EL (cell line): ENCODE measurements at regions not wholly inside any gene's neighbourhood (a gene's known extent, or its start where the extent isn't known, plus 50 kb on each side); places are given as distances from the start of the nearest gene placed in this dataset.
A peak's percentile ranks its signal among the peaks of the same experiment; 100 is the strongest.

Source experiments
- DNase-seq: peaks from one replicate; pipeline ENCODE4 v3.0.0-alpha.2; 2016

DNA sequence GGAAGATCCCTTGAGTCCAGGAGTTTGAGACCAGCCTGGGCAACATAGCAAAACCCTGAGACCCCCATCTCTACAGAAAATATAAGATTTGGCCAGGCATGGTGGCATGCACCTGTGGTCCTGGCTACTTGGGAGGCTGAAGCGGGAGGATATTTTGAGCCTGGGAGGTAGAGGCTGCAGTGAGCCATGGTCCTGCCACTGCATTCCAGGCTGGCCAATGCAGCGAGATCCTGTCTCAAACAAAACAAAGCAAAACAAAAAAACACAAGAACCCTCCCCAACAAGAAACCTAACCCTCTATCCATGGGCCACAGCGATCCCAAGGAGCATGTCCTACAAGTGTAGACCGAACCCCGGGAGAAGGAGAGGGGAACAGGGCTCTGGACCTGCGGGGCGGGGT lies 133.3 kb downstream of the MGAT5B start:
- DNase-seq = no peak

DNA sequence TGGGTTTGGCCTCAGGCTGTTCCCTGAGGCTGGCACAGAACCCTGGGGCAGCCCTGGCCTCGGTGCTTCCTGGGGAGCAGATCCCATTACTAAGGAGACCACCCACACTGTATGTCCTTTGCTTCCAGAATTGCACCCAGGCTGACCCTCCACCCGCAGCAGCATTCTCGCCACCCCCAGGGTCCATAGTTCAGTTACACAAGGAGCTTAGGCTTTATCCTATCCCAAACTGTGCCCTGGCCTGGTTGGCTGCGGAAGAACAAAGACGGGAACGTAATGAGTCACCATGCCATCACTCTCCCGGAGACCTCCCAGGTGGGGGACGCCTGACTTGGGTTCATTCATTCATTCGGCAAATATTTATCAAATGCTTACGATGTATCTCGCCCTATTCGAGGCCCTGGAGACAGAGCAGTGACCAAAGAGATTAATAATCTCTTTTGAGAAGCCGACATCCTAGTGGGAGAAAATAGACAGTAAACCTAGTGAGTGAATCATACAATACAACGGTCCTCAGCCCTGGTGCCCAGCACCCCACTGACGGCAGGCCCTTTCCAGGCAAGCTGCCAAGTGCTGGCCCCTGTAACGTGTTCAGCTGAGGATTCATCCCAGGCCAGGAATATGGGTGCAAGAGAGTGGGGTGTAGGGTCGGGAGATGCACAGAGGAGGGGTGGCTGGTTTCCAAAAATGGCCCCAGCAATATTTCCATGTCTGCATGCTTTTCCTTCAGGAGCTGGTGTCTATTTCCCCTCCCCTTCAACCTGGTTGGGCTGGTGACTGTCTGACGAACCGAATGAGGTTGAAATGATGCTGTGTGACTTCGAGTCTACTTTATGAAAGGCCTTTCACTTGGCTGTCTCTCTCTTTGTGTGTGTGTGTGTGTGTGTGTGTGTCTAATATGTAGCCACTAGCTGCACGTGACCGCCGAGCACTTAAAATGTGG lies 134.2 kb downstream of the MGAT5B start:
- peak; percentile 88 for DNase-seq

DNA sequence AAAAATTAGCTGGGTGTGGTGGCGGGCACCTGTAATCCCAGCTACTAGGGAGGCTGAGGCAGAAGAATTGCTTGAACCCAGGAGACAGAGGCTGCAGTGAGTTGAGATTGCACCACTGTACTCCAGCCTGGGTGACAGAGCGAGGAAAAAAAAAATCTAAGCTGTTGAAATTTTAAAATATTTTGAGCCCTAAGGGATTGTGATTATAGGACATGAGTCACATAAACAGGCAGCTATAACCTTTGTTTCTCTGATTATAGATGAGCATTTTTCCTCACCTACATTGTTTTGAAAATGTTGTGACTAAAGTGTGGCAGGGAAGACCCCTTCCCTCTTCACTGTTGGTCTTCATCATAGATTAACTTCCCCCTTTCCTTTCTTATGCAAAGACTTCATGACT lies 135.5 kb downstream of the MGAT5B start:
- DNase-seq = no peak

DNA sequence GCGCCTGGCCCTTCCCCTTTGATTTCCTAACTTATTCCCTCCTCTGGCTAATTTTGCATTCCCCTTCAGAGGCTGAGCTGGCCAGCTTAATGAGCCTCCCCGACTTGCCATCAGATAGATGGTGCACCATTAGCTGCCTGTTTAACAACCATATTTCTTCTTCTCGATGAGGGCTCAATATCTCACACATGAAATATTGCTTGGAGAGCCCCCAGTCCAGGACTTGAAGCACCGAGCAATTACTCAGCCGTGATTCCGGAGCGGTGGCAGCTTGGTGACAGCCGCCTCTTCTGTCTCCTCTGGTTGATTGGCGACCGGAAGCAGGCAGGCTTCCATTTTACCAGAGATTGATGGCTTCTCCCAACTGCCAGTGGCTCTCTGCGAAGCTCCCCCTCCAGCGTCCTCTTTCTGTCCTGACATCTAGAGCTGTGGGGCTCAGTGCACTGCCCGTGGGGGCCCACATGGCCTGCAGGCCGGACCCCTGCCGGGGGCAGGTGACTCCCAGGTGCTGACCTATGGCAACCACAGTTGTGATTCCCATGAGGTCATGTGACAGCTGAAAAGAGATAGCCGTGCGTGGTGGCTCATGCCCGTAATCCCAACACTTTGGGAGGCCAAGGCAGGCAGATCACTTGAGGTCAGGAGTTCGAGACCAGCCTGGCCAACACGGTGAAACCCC lies 133.7 kb upstream of the SEC14L1 start:
- no peak for DNase-seq

DNA sequence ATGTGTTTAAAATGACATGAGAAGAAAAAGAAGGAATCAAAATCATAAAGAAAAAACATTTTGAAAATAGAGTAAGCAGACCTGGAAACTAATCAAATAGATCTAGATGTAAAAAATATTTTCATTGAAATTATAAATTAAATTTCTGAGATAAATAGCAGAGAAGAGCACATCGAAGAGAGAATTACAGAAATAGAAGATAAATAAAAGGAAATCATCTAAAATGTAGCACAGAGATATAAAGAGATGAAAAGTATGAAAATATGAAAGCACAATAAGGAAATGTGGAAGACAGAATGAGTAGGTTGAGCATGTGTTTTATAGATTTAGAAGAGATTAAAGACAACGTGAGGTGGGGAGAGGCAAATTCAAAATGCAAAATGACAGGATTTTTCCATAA lies 130.9 kb upstream of the SEC14L1 start:
- no peak for DNase-seq

DNA sequence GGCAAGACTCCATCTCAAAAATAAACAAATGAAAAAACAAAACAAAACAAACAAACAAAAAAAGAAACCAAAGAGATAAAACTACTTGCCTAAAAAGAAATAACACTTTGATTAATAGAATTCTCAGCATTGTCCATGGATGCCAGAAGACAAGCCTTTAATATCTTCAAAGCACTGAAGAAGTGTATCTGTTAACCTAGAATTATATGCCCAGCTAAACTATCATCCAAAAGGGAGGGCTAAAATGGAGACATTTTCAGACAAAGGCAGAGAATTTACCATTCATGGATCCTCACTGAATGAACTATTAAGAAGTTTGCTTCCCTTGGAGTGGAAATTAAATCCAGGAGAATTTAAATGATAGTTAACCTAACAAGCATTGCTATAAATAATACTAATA lies 130.1 kb upstream of the SEC14L1 start:
- no peak for DNase-seq

DNA sequence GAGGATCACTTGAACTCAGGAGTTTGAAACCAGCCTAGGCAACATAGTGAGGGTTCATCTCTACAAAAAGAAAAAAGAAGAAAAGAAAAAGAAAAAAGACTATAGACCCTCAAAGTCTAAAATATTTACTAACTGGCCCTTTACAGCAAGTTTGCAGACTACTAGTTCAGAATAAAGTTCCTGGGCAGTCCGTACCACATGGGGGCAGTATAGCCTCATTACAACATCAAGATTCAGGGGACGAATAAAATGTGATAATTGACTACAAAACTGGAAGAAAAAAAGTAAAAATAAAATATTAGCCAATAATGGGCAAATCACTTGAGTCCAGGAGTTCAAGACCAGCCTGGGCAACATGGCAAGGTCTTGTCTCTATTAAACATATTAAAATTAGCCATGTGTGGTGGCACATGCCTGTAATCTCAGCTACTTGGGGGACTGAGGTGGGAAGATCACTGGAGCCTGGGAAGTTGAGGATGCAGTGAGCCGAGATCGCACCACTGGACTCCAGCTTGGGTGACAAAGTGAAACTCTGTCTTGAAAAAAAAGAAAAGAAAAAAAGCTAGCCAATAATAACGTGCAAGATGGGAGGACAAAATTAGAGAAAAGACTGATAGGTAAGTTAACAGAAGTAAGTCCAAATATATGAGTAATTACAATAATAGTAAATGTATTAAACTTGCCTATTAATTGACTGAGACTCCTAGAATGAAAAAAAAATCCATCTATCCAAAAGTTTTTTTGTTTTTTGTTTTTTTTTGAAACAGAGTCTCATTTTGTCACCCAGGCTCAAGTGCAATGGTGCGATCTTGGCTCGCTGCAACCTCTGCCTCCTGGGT lies 129.4 kb upstream of the SEC14L1 start:
- peak; percentile 53 for DNase-seq

DNA sequence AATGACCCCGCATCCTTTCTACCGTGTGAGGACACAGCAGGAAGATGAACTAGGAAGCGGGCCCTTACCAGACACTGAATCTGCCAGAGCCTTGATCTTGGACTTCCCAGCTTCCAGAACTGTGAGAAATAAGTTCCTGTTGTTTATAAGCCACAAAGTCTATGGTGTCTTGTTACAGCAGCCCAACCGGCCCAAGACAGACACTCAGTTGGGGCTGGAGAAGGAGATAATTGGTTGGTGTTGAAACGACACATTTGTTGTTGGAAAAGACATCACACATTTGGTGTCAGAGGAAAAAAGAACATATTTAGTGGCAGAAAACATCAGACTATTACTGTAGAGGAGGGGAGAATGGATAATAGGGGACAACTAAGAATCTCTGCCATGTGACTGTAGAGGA lies 122.3 kb upstream of the SEC14L1 start:
- no peak for DNase-seq

DNA sequence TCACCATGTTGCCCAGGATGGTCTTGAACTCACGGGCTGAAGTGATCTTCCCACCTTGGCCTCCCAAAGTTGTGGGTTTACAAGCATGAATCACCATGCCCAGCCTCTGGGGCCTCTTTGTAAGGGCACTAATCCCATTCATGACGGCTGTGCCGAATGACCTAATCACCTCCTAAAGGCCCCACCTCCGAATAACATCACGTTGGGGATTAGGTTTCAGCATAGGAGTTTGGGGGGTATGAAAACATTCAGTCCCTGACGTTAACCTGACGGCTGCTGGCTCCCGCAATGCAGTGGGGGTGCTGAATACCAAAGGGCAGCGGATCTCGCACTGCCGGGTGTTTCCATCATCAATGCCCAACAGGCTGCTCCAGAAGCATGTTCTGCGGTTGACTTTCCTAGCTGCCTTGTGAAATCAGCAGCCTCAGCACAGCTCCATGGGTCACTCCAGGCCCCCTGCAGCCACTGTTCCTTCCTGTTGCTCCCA lies 120.8 kb upstream of the SEC14L1 start:
- peak; percentile 57 for DNase-seq

DNA sequence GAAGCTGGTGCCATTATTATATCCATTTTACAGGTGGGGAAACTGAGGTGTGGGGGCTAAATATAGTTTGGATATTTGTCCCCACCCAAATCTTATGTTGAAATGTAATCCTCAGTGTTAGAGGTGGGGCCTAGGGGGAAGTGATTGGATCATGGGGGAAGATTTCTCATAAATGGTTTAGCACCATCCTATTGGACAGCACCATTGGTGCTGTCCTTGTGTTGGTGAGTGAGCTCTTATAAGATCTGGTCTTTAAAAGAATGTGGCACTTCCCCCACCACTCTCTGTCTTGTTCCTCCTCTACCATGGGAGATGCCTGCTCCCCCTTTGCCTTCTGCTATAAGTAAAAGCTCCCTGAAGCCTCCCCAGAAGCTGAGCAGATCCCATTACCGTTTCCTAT lies 119.8 kb upstream of the SEC14L1 start:
- DNase-seq = no peak

DNA sequence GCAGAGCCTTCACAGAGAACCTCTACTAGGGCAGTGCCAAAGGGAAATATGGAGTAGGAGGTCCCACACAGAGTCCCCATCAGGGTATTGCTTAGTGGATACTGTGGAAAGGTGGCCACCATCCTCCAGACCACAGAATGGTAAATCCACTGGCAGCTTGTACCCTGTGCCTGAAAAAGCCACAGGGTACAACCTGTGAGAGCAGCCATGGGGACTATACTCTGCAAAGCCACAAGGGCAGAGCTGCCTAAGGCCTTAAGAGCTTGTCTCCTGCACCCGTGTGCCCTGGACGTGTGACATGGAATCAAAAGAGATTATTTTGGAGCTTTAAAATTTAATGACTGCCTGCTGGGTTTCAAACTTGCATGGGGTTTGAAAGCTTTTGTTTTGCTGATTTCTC lies 118.0 kb upstream of the SEC14L1 start:
- DNase-seq = no peak

DNA sequence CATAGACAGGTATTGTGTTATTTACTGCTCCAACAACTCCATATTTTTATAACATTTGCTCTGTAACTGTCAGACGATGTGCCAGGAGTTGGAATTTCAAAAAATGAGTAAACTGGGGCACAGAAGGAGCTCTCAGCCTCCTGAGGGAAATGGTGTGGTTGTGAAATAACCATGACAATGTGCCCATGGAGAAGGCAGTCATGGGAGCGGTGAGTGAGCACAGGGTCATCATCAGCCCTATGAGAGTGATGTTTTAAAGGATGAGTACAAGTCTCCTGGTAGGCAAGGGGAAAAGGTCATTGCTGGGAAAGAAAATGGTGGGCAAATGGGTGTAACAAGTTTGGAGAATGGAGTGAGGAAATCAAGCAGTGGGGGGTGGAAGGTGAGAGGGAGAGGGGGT lies 115.0 kb upstream of the SEC14L1 start:
- no peak for DNase-seq

DNA sequence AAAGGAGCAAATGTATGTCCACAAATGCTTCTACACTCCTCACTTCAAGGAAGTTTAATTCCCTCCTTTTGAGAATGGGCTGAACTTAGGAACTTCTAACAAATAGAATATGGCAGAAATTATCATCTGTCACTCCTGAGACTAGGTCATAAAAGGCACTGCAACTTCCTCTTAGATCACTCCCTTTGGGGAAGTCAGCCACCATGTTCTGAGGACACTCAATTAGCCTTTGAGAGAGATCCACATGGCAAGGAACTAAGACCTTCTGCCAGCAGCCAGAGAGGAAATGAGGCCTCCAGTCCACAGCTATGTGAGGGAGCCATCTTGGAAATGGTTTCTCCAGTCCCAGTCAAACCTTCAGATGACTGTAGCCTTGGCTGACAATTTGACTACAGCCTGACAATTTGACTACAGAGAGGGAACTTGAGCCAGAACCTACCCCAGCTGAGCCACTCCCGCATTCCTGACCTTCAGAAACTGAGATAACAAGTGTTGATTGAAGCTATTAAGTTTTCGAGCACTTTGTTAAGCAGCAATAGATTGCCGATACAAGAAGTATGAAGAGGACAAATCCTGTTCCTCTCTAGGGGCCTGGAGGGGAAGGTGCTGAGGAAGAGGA lies 113.4 kb upstream of the SEC14L1 start:
- no peak for DNase-seq

DNA sequence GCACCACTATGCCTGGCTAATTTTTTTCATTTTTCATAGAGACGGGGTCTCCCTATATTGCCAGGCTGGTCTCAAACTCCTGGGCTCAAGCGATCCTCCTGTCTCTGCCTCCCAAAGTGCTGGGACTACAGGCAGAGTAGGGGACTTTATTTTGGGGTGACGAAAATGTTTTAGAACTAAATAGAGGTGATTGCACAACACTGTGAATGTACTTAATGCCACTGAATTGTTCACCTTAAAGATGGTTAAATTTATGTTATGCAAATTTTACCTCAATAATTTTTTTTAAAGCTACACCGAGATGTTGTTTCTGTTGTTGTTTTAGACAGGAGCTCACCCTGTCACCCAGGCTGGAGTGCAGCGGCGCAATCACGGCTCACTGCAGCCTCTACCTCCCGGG lies 111.9 kb upstream of the SEC14L1 start:
- DNase-seq = no peak

DNA sequence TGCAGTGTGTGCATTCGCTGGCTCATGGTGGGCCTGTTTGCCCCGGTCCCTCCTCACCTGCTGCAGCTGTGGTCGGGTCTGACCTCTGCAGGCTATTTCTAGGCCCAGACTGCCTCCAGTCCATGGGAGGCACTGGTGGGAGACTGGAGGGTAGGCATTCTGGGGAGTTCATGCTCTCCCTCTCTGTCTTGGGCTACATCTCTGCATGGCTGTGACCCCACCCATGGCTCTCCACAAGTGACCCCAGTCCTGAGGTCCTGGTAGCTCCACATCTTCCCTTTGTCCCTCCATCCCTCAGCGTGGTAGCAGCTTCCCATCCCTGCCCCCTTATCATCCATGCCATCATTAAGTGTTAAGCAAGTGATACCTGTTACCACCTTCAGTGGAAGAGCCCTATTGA lies 107.8 kb upstream of the SEC14L1 start:
- DNase-seq = no peak

DNA sequence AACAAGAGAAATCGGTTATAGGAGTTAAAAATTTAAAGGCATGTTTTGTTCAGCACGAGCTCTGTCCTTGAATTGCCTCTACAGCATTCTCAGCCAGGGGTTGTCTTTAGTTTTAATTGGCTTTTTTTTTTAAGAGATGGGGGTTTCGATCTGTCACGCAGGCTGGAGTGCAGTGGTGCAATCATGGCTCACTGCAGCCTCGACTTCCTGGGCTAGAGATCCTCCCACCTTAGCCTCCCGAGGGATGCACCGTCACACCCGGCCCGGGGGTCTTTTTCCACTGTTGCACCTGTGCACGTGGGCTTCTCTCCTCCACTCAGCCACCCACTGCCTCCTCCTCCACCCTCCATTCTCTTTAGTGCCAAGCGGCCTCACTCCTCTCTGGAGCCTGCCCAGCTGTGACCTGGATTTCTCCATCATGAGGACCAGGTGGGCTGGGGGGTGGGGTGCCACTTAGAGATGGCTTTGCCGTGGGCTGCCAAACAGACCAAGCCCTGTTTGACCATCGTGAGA lies 106.8 kb upstream of the SEC14L1 start:
- no peak for DNase-seq

DNA sequence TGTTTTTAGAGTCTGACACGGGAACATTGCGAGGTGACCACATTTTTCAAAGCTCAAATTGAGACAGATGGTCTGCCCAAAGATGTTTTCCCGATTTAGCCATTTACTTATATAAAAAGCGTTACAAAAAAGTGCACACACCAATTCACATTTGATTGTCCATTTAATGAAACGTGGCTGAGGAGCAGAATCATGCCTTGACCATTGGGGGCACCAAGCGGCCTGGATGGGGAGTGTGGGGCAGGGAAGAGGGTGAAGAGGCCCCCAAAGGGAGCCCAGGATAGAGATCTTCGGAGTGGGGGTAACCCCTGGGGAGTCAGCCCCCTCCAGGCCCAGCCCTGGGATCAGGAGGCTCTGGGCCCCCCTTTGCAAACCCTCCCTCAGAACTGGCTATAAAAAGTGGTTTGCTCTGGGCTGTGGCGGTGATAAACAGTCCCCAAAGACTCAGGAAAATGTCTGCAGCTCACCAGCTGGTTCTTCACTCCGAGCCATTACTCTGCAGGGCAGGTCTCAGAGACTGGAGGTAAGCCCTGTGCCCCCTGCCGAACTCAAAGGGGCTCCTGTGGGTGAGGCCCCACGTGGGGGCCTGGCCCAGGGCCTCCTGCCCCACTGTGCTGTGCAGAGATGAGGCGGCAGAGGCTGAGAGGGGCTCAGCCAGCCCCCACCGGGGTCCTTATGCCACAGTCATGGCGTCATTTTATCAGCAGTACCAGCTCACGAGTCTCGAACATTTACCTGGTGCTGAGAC lies 105.9 kb upstream of the SEC14L1 start:
- DNase-seq = no peak

DNA sequence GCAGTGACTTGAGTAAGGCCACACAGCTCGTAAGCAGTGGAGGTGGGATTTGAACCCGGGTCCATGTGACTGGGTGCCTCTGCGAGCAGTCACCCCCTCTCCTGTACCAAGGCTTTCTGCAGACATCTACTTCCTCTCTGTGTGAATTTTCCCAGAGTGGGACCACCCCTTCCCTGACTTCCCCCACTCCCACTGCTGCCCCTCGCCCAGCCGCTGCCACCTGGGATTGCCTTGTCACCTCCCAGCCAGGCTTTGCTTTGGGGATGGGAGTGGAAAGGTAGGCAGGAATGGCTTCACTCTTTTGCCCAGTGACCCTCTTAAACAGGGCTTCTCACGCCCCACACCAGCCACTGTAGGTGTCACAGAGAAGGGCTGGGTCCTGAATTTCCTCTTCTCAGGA lies 105.2 kb upstream of the SEC14L1 start:
- DNase-seq = no peak

DNA sequence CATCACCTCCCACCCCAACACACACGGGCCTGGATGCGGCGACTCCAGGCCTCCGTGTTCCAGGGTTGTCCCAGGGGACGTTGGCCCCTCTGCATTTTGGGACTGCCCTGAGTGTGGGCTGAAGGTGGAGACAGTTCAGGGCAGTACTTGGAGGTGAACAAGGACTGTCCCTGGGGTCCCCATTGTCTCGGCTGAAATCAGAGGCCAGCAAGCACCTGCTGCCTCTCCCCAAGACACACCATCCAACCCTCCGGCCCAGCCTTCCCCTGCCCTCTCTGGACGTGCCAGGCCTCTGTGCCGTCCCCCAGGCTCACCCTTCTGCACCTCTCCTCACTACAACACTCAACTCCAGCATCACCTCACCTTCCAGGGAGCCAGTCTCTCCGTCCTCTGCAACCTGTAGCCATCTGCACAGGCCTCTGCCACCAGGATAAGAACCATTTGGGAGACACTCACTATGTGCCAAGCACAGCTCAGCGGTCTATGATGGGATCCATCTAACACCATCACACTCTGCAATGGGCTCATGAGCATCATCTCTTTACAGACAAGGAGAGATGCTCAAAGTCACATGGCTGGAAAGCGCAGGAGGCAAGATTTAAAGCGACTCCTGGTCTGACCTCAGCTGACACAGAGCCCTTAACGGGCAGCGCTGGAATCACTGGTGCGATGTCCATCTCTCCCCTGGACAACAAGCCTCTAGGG lies 104.5 kb upstream of the SEC14L1 start:
- DNase-seq = no peak

DNA sequence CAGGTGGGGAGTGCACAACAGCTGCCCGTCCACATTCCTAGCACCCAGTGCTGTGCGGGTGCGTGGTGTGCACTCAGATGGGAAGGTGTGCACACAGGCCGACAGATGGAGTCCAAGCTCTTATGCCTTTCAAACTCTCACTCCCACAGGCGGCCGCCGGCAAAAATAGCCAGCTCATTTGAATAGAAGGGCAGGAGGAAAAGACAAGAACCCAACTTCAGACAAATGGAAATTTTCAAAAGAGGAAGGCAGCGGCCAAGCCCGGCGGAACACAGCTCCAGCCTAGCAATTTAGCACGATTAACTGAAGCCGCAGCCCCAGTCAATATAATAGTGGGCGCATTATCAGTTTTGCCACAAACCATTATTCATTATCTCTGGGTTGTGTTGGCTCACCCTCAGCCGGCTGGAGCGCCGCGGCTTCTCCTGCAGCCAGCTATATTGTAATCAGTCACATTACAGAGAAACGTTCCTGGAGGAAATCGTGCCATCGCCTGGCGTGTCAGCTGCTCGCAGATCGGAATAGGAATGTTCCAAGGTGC lies 103.9 kb upstream of the SEC14L1 start:
- no peak for DNase-seq

DNA sequence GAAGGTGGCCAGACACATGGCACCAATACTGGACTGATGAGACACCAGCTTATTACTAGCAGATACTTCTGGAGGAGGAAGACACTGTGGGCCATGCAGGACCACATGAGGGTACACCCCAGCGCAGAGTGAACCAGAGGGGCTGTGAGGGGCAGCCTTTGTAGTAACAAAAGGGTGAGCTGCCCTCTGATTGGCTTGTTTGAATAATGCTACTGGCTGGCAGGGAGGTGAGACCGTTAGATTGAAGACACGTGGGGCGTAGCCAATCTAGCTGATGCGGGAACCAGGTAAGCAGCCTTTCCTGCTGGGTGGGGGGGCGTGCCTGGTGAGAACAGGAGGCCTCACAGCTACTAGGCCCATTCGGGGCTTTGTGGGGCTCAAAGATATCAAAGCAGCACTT lies 102.8 kb upstream of the SEC14L1 start:
- DNase-seq = no peak
